Endothelial cell of umbilical vein (primary cell): ENCODE measurements at regions not wholly inside any gene's neighbourhood (a gene's known extent, or its start where the extent isn't known, plus 50 kb on each side); places are given as distances from the start of the nearest gene placed in this dataset.

Experiments used
- BruUV-seq: library from RNA; stranded (reverse); fragments of 400-500 nt; replicated peaks from 2 replicates; lab custom pipeline; 2021; lab: Mats Ljungman, UMichigan
- CTCF ChIA-PET: fragments of 300-600, 350-600 bp; sonication (Branson Sonifier 250); formaldehyde crosslinking; loops from one replicate; lab custom pipeline; 2021; ENCODE audit warnings: antibody characterized with exemption, inconsistent platforms; lab: Charles Lee
- POLR2A ChIA-PET: fragments of 300-600, 350-600 bp; sonication (Branson Sonifier 250); formaldehyde crosslinking; loops from one replicate; lab custom pipeline; 2021; ENCODE audit warnings: antibody characterized with exemption, inconsistent platforms; lab: Charles Lee
- DNase-seq: peaks from one replicate; pipeline ENCODE4 v3.0.0-alpha.2; 2011; ENCODE audit warnings: low read depth, low spot score
- FAIRE-seq: peaks from 2 replicates; lab custom pipeline; 2011; peaks lifted over from hg19 to GRCh38; lab: Jason Lieb, UNC
- H2AFZ ChIP-seq: 2 replicates; pipeline ENCODE4 v1.6.0; 2012; ENCODE audit warnings: low read depth, low read length, control low read depth, inconsistent platforms
- H3K27ac ChIP-seq: 2 replicates; pipeline ENCODE4 v1.5.1; 2011; ENCODE audit warnings: low read depth, mild to moderate bottlenecking, control low read depth, low read length, moderate library complexity; ENCODE audit not compliant: insufficient read depth
- H3K27me3 ChIP-seq, 2 experiments: 2 replicates each; pipeline versions ENCODE4 v1.6.0 to v1.6.1; 2011; ENCODE audit warnings: low read length in 2 of 2, mixed read lengths in 1 of 2; ENCODE audit not compliant: control insufficient read depth in 2 of 2, insufficient read depth in 2 of 2
- H3K36me3 ChIP-seq, 2 experiments: 2 replicates in 1 of 2; 3 replicates in 1 of 2; pipeline ENCODE4 v1.5.1; 2011; ENCODE audit warnings: low read length in 2 of 2, mild to moderate bottlenecking in 1 of 2, moderate library complexity in 1 of 2; ENCODE audit not compliant: control insufficient read depth in 2 of 2, insufficient read depth in 2 of 2; ENCODE audit errors: extremely low read depth in 1 of 2
- H3K4me1 ChIP-seq: 3 replicates; pipeline ENCODE4 v1.5.1; 2011; ENCODE audit warnings: mild to moderate bottlenecking, low read length; ENCODE audit not compliant: control insufficient read depth, insufficient read depth; ENCODE audit errors: extremely low read depth
- H3K4me2 ChIP-seq: 2 replicates; pipeline ENCODE4 v1.6.1; 2011; ENCODE audit warnings: low read length, control low read depth, mixed read lengths; ENCODE audit not compliant: insufficient read depth
- H3K4me3 ChIP-seq, 3 experiments: fragments of 200-600 bp in 1 of 3; sonication (generic), shearing (Covaris generic) in 1 of 3; replicated peaks in 1 of 3; 2 replicates each; pipeline ENCODE4 v1.5.1; 2011 to 2016; ENCODE audit warnings: control low read depth in 3 of 3, low read length in 3 of 3, mild to moderate bottlenecking in 2 of 3, inconsistent platforms in 1 of 3, low read depth in 1 of 3, moderate library complexity in 1 of 3; ENCODE audit not compliant: insufficient read depth in 1 of 3
- H3K79me2 ChIP-seq: 2 replicates; pipeline ENCODE4 v1.6.0; 2012; ENCODE audit warnings: low read length, inconsistent platforms; ENCODE audit not compliant: control insufficient read depth, insufficient read depth
- H3K9ac ChIP-seq: replicated peaks from 2 replicates; pipeline ENCODE3; 2011; ENCODE audit warnings: low read length, control low read depth; ENCODE audit not compliant: insufficient read depth; ENCODE audit errors: extremely low read depth
- H3K9me1 ChIP-seq: replicated peaks from 3 replicates; pipeline ENCODE4 v1.6.0; 2011; ENCODE audit warnings: mild to moderate bottlenecking, low read length; ENCODE audit not compliant: control insufficient read depth, insufficient read depth; ENCODE audit errors: extremely low read depth
- H3K9me3 ChIP-seq: replicated peaks from 2 replicates; pipeline ENCODE4 v1.5.1; 2012; ENCODE audit warnings: low read length, inconsistent platforms; ENCODE audit not compliant: control insufficient read depth, insufficient read depth
- H4K20me1 ChIP-seq: replicated peaks from 2 replicates; pipeline ENCODE3; 2011; ENCODE audit warnings: mild to moderate bottlenecking, low read length; ENCODE audit not compliant: control insufficient read depth, insufficient read depth; ENCODE audit errors: extremely low read depth
- CTCF ChIP-seq, 2 donors: IDR thresholded peaks; 1 replicate in 1 of 2; 2 replicates in 1 of 2; pipeline ENCODE4 v1.5.1; 2011; ENCODE audit warnings: low read length in 2 of 2, mild to moderate bottlenecking in 2 of 2, moderate library complexity in 2 of 2, control low read depth in 1 of 2, inconsistent platforms in 1 of 2, low read depth in 1 of 2; ENCODE audit not compliant: insufficient read depth in 1 of 2; ENCODE audit errors: extremely low read depth in 1 of 2
- GATA2 ChIP-seq: IDR thresholded peaks from 2 replicates; pipeline ENCODE4 v1.7.0; 2011; ENCODE audit warnings: low read depth, mild to moderate bottlenecking, moderate library complexity, mixed read lengths, low read length; ENCODE audit not compliant: insufficient read length, insufficient read depth
- JUN ChIP-seq: IDR thresholded peaks from 2 replicates; pipeline ENCODE4 v1.6.1; 2011; ENCODE audit warnings: borderline replicate concordance, low read depth; ENCODE audit not compliant: insufficient read length, insufficient read depth
- MYC ChIP-seq: IDR thresholded peaks from one replicate; pipeline ENCODE4 v1.6.1; 2011; ENCODE audit warnings: mild to moderate bottlenecking, low read depth, low read length
- POLR2A ChIP-seq: IDR thresholded peaks from 2 replicates; pipeline ENCODE4 v1.6.1; 2012; ENCODE audit warnings: low read depth, mild to moderate bottlenecking, control low read depth, low read length
- POLR2AphosphoS5 ChIP-seq: IDR thresholded peaks from 2 replicates; pipeline ENCODE4 v1.6.1; 2012; ENCODE audit warnings: low read depth, mild to moderate bottlenecking, control low read depth, low read length, moderate library complexity; ENCODE audit not compliant: insufficient read depth
- dilution Hi-C: fragments of 300-500 bp; cut with MboI; formaldehyde crosslinking; loops from one replicate; pipeline ENCODE4 v1.15.0; 2019; ENCODE audit warnings: low sequenced_read_pairs; ENCODE audit not compliant: extremely low pct_ligation_motif_present
- intact Hi-C: fragments of 100-400 bp; cut with micrococcal nuclease; formaldehyde crosslinking; loops from one replicate; pipeline ENCODE4 v1.10.0; 2022
- TF ChIP-seq, protein P1 (sequence below): IDR thresholded peaks from 2 replicates; pipeline ENCODE4 v1.6.1; 2011; ENCODE audit not compliant: insufficient read depth, insufficient read length

GRCh38 chr6:44548319-44548718 is 160.8 kb downstream of the CDC5L start:
- no peaks in the 10 kb centered on the region for H3K4me1 ChIP-seq
- H2AFZ ChIP-seq: no peak overlapping the region
- FAIRE-seq (no peak), DNase-seq (no peak)
- no peaks in the 10 kb centered on the region for H3K9me3 ChIP-seq
- no peaks in the 10 kb centered on the region for H3K9me1 ChIP-seq
- H3K4me2 ChIP-seq: no peak overlapping the region
- no peak overlapping the region for H3K27ac ChIP-seq
- H3K36me3 ChIP-seq: no peaks in the 10 kb centered on the region
- BruUV-seq: no TSS peak
- no peak overlapping the region for H3K4me3 ChIP-seq
- ChIA-PET POLR2A (no interaction called here), CTCF (no interaction called here)
- TF ChIP-seq POLR2A (no peak), POLR2AphosphoS5 (no peak)
- TF ChIP-seq, protein P1, sequence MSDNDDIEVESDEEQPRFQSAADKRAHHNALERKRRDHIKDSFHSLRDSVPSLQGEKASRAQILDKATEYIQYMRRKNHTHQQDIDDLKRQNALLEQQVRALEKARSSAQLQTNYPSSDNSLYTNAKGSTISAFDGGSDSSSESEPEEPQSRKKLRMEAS: no peak
- no peaks in the 10 kb centered on the region for H3K79me2 ChIP-seq
- dilution Hi-C loops: no loop called here
- no peak overlapping the region for H3K9ac ChIP-seq
- peaks cover 2 to 7% of the 10 kb centered on the region in 2 experiments for H3K27me3 ChIP-seq
- intact Hi-C loops: no loop called here
- H4K20me1 ChIP-seq: no peaks in the 10 kb centered on the region

DNA sequence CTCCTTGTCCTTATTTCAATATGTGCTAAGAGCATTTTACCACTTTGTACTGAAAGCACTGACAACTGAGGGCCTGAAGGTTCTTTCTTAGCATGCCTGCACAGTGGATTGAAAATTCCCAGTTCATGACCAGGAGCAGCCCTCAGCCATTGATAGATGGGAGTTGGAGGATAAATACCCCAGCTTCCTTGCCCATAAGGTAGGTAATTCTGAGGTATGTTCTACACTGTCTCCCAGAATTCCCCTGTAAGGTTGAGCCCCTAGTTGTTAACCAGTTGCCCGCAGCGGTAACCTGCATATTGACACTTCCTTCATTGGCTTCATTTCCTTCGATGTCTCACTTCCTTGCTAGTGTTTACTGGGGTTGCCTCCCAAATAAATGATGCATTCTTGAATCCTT is 162.0 kb downstream of the CDC5L start:
- ChIA-PET POLR2A (no interaction called here), CTCF (no interaction called here)
- intact Hi-C loops: no loop called here
- Histone ChIP-seq H3K27me3 (peaks cover 0 to 6% of the 10 kb centered on the region in 2 experiments), H3K4me3 (no peak overlapping the region), H3K79me2 (no peaks in the 10 kb centered on the region), H3K36me3 (no peaks in the 10 kb centered on the region), H4K20me1 (no peaks in the 10 kb centered on the region), H3K9ac (no peak overlapping the region), H3K4me2 (no peak overlapping the region), H3K9me3 (no peaks in the 10 kb centered on the region), H3K9me1 (no peaks in the 10 kb centered on the region), H3K4me1 (no peaks in the 10 kb centered on the region), H2AFZ (no peak overlapping the region), H3K27ac (no peak overlapping the region)
- TF ChIP-seq, protein P1: no peak
- TF ChIP-seq MYC: no peak
- TF ChIP-seq CTCF (IDR thresholded peaks at IDR 0.05; ENCODE audit: extremely low read depth in 1 of 2, insufficient read depth in 1 of 2, low read depth in 1 of 2, low read length in 2 of 2): no peak
- TF ChIP-seq JUN: no peak
- no peak for TF ChIP-seq GATA2
- no peak for TF ChIP-seq POLR2AphosphoS5
- no peak for DNase-seq
- BruUV-seq: no TSS peak
- FAIRE-seq: no peak
- dilution Hi-C loops: no loop called here
